HL-60 (cell line): ENCODE measurements at regions not wholly inside any gene's neighbourhood (a gene's known extent, or its start where the extent isn't known, plus 50 kb on each side); places are given as distances from the start of the nearest gene placed in this dataset.

ENCODE experiments used
- DNase-seq, 2 experiments: peaks; one replicate each; pipeline ENCODE4 v3.0.0-alpha.2; 2010 to 2020; ENCODE audit warnings: low read depth in 1 of 2, low spot score in 1 of 2
- H3K27ac ChIP-seq: fragments of 250-450 bp; sonication (Bioruptor Pico); replicated peaks from 2 replicates; pipeline ENCODE4 v1.5.1; 2020; ENCODE audit warnings: mild to moderate bottlenecking, moderate library complexity
- H3K27me3 ChIP-seq: fragments of 250-450 bp; sonication (Bioruptor Pico); 2 replicates; pipeline ENCODE4 v1.5.1; 2021; ENCODE audit warnings: mild to moderate bottlenecking, moderate library complexity; ENCODE audit not compliant: insufficient read depth, poor library complexity, severe bottlenecking
- H3K4me3 ChIP-seq: replicated peaks from 2 replicates; pipeline ENCODE4 v1.5.1; 2011; ENCODE audit warnings: mild to moderate bottlenecking, control low read depth, low read length; ENCODE audit not compliant: insufficient read depth
- GABPA ChIP-seq: IDR thresholded peaks from 2 replicates; pipeline ENCODE4 v1.6.1; 2012; ENCODE audit warnings: low read depth
- POLR2AphosphoS5 ChIP-seq: IDR thresholded peaks from 2 replicates; pipeline ENCODE4 v1.6.1; 2012; ENCODE audit warnings: low read depth
- SPI1 ChIP-seq: IDR thresholded peaks from 2 replicates; pipeline ENCODE4 v1.6.1; 2012; ENCODE audit warnings: low read depth, mild to moderate bottlenecking, borderline replicate concordance
- TF ChIP-seq, protein P1 (sequence below): IDR thresholded peaks from one replicate; pipeline ENCODE4 v1.5.1; 2011; ENCODE audit warnings: low read length, control low read depth, inconsistent platforms; ENCODE audit not compliant: insufficient read depth
- TF ChIP-seq, protein P2 (sequence below): IDR thresholded peaks from 2 replicates; pipeline ENCODE4 v1.6.1; 2012; ENCODE audit warnings: low read depth; ENCODE audit not compliant: insufficient replicate concordance

DNA sequence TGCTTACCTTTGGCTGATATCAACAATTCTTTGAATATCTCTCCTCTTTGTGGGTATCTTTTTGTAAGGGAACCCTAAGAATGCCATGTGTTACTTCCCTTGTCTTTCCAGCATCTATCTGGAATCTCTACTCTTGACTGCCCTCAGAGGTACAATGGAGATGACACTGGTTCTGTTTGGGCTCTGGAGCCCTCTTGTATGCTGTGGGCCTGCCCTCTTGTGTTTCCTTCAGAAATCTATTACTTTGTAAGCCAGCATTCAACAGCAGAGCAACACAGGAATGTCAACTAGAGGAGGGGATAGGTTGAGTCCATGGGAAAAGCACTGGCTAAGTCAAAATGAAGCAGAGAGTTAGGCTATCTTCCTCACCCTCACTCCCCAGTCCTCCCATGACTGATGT lies 142.3 kb downstream of the XPNPEP1 start:
- Histone ChIP-seq H3K4me3 (no peak overlapping the region), H3K27me3 (no peaks in the 10 kb centered on the region), H3K27ac (no peak overlapping the region)
- DNase-seq: no peak
- TF ChIP-seq SPI1 (no peak), GABPA (no peak), POLR2AphosphoS5 (no peak)
- TF ChIP-seq, protein P1, sequence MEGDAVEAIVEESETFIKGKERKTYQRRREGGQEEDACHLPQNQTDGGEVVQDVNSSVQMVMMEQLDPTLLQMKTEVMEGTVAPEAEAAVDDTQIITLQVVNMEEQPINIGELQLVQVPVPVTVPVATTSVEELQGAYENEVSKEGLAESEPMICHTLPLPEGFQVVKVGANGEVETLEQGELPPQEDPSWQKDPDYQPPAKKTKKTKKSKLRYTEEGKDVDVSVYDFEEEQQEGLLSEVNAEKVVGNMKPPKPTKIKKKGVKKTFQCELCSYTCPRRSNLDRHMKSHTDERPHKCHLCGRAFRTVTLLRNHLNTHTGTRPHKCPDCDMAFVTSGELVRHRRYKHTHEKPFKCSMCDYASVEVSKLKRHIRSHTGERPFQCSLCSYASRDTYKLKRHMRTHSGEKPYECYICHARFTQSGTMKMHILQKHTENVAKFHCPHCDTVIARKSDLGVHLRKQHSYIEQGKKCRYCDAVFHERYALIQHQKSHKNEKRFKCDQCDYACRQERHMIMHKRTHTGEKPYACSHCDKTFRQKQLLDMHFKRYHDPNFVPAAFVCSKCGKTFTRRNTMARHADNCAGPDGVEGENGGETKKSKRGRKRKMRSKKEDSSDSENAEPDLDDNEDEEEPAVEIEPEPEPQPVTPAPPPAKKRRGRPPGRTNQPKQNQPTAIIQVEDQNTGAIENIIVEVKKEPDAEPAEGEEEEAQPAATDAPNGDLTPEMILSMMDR: no peak
- TF ChIP-seq, protein P2, sequence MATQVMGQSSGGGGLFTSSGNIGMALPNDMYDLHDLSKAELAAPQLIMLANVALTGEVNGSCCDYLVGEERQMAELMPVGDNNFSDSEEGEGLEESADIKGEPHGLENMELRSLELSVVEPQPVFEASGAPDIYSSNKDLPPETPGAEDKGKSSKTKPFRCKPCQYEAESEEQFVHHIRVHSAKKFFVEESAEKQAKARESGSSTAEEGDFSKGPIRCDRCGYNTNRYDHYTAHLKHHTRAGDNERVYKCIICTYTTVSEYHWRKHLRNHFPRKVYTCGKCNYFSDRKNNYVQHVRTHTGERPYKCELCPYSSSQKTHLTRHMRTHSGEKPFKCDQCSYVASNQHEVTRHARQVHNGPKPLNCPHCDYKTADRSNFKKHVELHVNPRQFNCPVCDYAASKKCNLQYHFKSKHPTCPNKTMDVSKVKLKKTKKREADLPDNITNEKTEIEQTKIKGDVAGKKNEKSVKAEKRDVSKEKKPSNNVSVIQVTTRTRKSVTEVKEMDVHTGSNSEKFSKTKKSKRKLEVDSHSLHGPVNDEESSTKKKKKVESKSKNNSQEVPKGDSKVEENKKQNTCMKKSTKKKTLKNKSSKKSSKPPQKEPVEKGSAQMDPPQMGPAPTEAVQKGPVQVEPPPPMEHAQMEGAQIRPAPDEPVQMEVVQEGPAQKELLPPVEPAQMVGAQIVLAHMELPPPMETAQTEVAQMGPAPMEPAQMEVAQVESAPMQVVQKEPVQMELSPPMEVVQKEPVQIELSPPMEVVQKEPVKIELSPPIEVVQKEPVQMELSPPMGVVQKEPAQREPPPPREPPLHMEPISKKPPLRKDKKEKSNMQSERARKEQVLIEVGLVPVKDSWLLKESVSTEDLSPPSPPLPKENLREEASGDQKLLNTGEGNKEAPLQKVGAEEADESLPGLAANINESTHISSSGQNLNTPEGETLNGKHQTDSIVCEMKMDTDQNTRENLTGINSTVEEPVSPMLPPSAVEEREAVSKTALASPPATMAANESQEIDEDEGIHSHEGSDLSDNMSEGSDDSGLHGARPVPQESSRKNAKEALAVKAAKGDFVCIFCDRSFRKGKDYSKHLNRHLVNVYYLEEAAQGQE: no peak

DNA sequence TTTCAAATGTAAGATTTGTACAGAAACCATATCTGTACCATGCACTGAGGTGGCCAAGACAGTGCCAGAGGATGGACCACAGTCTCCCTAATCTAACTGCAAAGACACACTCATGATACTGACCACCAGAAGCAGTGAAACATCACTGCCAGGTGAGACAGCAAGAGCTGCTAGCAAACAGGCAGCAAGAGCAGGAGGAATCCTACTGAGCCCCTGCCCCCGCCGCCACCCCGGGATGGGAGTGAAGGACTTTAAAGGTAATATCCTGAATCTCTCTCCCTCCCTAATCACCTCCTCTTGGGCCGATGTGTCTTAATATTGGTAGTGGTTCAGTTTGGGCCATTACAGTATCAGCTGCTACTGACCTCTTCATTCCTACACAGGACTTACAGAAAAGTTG lies 144.3 kb downstream of the XPNPEP1 start:
- TF ChIP-seq, protein P2: no peak
- TF ChIP-seq POLR2AphosphoS5: no peak
- no peak for TF ChIP-seq SPI1
- TF ChIP-seq, protein P1: no peak
- TF ChIP-seq GABPA: no peak
- Histone ChIP-seq H3K27ac (no peak overlapping the region), H3K27me3 (no peaks in the 10 kb centered on the region), H3K4me3 (no peak overlapping the region)
- no peak for DNase-seq

DNA sequence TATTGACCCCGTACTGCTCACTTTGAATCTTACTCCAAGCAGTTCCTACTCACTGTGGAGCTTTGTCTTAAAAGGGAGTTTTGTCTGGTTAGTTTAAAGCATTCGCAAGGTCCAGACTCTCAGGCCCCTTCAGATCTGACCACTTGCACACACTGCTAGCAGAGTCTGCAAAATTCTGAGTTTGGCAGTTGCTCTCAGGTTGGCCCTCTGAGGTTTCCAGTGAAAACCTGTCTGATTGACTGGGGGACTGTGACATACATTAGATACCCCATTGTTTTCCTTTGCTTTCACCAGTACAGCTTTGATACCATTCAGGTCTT lies 149.2 kb downstream of the XPNPEP1 start:
- Histone ChIP-seq H3K27ac (no peak overlapping the region), H3K4me3 (no peak overlapping the region), H3K27me3 (peaks cover 2% of the 10 kb centered on the region)
- DNase-seq: no peak
- TF ChIP-seq, protein P2: no peak
- TF ChIP-seq GABPA: no peak
- no peak for TF ChIP-seq SPI1
- no peak for TF ChIP-seq POLR2AphosphoS5
- TF ChIP-seq, protein P1: no peak
